WI38 (cell line): ENCODE measurements at regions not wholly inside any gene's neighbourhood (a gene's known extent, or its start where the extent isn't known, plus 50 kb on each side); places are given as distances from the start of the nearest gene placed in this dataset.

ENCODE experiments used
- H3K4me3 ChIP-seq: 2 replicates; pipeline ENCODE4 v1.5.1; 2011; ENCODE audit warnings: low read depth, mild to moderate bottlenecking, control low read depth, low read length
- CTCF ChIP-seq: IDR thresholded peaks from 2 replicates; pipeline ENCODE4 v1.5.1; 2012; ENCODE audit warnings: low read depth, mild to moderate bottlenecking, control low read depth, low read length

GRCh38 chr6:54775576-54775975 lies 71.0 kb upstream of the FAM83B start:
- no peak for TF ChIP-seq CTCF
- H3K4me3 ChIP-seq = no peak overlapping the region

- no peak for TF ChIP-seq CTCF
- H3K4me3 ChIP-seq = no peak overlapping the region
Observed at GRCh38 chr6:54776891-54777290, 69.7 kb upstream of the FAM83B start.

GRCh38 chr6:54778731-54779130 lies 67.8 kb upstream of the FAM83B start:
- no peak for TF ChIP-seq CTCF
- H3K4me3 ChIP-seq = no peak overlapping the region

GRCh38 chr6:54784011-54784410 lies 62.6 kb upstream of the FAM83B start:
- H3K4me3 ChIP-seq = peak overlapping the region; percentile 27; the same call in 1 of the 2 replicates
- TF ChIP-seq CTCF = no peak

GRCh38 chr6:54786154-54786553 lies 60.4 kb upstream of the FAM83B start:
- no peak overlapping the region for H3K4me3 ChIP-seq
- no peak for TF ChIP-seq CTCF

- no peak for TF ChIP-seq CTCF
Observed at GRCh38 chr6:54787825-54788224, 58.7 kb upstream of the FAM83B start.

More at GRCh38 chr6:54787825-54788224, 58.7 kb upstream of the FAM83B start:
- H3K4me3 ChIP-seq = no peak overlapping the region
